ENCODE measurements at regions not wholly inside any gene's neighbourhood (a gene's known extent, or its start where the extent isn't known, plus 50 kb on each side); places are given as distances from the start of the nearest gene placed in this dataset.

DNA sequence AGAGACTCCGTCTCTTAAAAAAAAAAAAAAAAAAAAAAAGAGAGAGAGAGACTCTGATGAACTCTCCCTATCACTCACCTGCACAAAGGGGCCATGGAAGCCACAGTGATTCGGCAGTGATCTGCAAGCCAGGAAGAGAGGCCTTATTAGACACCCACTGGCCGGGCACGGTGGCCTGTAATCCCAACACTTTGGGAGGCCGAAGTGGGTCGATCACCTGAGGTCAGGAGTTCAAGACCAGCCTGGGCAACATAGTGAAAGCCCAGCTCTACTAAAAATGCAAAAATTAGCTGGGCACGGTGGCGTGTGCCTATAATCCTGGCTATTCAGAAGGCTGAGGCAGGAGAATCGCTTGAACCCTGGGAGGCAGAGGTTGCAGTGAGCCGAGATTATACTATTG, 198.5 kb upstream of the WSCD1 start:
- no peak overlapping the region for H3K56ac ChIP-seq (ENCODE audit: extremely low read depth, insufficient read depth, low read length)
- H3K9me1 ChIP-seq (ENCODE audit: insufficient read depth, low read length), result no peaks in the 10 kb centered on the region
- WGBS, 2 experiments (ENCODE audit: extremely low coverage in 2 of 2, insufficient read length in 1 of 2), result 67% methylated on average over 6 of the region's 10 CpGs; no CpG with 5 or more reads in 1 of the 2 experiments
- POLR2A ChIA-PET (ENCODE audit: unreplicated experiment), result no interaction called here
- no peak overlapping the region for H4K5ac ChIP-seq (ENCODE audit: low read depth, low read length)
- no peak overlapping the region for H3K14ac ChIP-seq (replicated peaks; ENCODE audit: low read depth, low read length)
- no peak overlapping the region for H4K91ac ChIP-seq (ENCODE audit: insufficient read depth, low read depth, low read length)
- no TSS peak for BruUV-seq (replicated peaks)
- peaks cover 2% of the 10 kb centered on the region; the same call in 1 of the 2 replicates for H3K9me3 ChIP-seq (ENCODE audit: control insufficient read depth, insufficient read depth, low read length)
- no peak overlapping the region for H4K8ac ChIP-seq (ENCODE audit: low read depth in 2 of 2, low read length in 2 of 2)
- H3K36me3 ChIP-seq (ENCODE audit: control insufficient read depth, insufficient read depth, low read length), result no peaks in the 10 kb centered on the region
- H3K79me1 ChIP-seq (ENCODE audit: low read depth in 1 of 2, low read length in 2 of 2), result no peaks in the 10 kb centered on the region
- H2BK5ac ChIP-seq (ENCODE audit: low read depth, low read length, poor library complexity, severe bottlenecking), result no peak overlapping the region
- no peak overlapping the region for H3K18ac ChIP-seq (ENCODE audit: low read depth, low read length)
- H2AK9ac ChIP-seq (replicated peaks; ENCODE audit: low read depth, low read length, poor library complexity), result no peak overlapping the region
- no peak overlapping the region for H3K4me3 ChIP-seq (ENCODE audit: insufficient read depth, low read depth, low read length)
- intact Hi-C loops (cut with micrococcal nuclease) (no loop called here), dilution Hi-C loops (cut with HindIII; ENCODE audit: low sequenced_read_pairs, unreplicated experiment) (no loop called here), in situ Hi-C loops (cut with MboI; ENCODE audit: low sequenced_read_pairs) (no loop called here)
- H3K9ac ChIP-seq (ENCODE audit: low read depth, low read length), result no peak overlapping the region
- no peak for TF ChIP-seq MAFK (IDR thresholded peaks at IDR 0.05; ENCODE audit: low read depth, low read length)
- no peak for TF ChIP-seq FOS (IDR thresholded peaks at IDR 0.05; ENCODE audit: low read depth, low read length)
- TF ChIP-seq RFX5 (IDR thresholded peaks at IDR 0.05; ENCODE audit: low read depth, low read length), result no peak
- no peak overlapping the region for H3K27ac ChIP-seq (ENCODE audit: insufficient read depth, low read length)
- H2BK15ac ChIP-seq (ENCODE audit: low read depth, low read length), result no peak overlapping the region
- H3K27me3 ChIP-seq (ENCODE audit: control insufficient read depth, insufficient read depth, low read length), result no peaks in the 10 kb centered on the region
- ATAC-seq (ENCODE audit: low read depth) (no peak), DNase-seq (no peak)
- H4K20me1 ChIP-seq (ENCODE audit: insufficient read depth, low read length), result no peaks in the 10 kb centered on the region
- CTCF ChIA-PET, result no interaction called here
- no peak overlapping the region for H2AK5ac ChIP-seq (ENCODE audit: low read depth, low read length)
- no peak overlapping the region for H2AFZ ChIP-seq (replicated peaks; ENCODE audit: low read length, poor library complexity)
- no peak overlapping the region for H3K4me2 ChIP-seq (ENCODE audit: low read depth, low read length)
- no peak overlapping the region for H2BK120ac ChIP-seq (ENCODE audit: low read depth, low read length)
- no peaks in the 10 kb centered on the region for H3K4me1 ChIP-seq (ENCODE audit: control insufficient read depth, insufficient read depth, low read length)
- no peak overlapping the region for H3K4ac ChIP-seq (ENCODE audit: low read depth, low read length)
- no peak overlapping the region for H3K23ac ChIP-seq (ENCODE audit: low read depth, low read length)
- no peak overlapping the region for H2BK20ac ChIP-seq (ENCODE audit: low read depth, low read length)
